ENCODE measurements at regions not wholly inside any gene's neighbourhood (a gene's known extent, or its start where the extent isn't known, plus 50 kb on each side); places are given as distances from the start of the nearest gene placed in this dataset.
"Not testable (repeated sequence)": the region's sequence is repeated elsewhere in the genome, so short reads cannot be mapped to it uniquely, and the experiment has no call there.

DNA sequence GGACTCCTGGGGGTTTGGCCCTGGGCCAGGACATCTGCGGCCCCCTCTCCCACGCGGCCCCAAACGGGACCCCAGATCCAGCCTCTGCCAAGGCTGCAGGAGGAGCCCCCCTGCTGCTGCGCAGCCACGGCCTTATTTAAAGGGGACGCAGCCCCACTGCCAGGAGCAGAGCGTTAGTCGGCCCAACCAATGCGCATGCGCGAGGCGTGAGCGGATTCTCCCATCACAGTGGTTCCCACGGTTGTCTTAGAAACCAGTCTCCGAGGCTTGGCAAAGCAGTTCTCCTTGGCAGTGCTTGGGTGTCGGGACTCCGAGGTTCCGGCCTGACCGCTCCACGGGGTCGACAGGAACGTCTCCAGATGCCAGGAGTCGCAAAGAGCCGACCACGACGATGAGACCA is 288.3 kb upstream of the ZNF337 start (continued):
- TF ChIP-seq, protein P1, sequence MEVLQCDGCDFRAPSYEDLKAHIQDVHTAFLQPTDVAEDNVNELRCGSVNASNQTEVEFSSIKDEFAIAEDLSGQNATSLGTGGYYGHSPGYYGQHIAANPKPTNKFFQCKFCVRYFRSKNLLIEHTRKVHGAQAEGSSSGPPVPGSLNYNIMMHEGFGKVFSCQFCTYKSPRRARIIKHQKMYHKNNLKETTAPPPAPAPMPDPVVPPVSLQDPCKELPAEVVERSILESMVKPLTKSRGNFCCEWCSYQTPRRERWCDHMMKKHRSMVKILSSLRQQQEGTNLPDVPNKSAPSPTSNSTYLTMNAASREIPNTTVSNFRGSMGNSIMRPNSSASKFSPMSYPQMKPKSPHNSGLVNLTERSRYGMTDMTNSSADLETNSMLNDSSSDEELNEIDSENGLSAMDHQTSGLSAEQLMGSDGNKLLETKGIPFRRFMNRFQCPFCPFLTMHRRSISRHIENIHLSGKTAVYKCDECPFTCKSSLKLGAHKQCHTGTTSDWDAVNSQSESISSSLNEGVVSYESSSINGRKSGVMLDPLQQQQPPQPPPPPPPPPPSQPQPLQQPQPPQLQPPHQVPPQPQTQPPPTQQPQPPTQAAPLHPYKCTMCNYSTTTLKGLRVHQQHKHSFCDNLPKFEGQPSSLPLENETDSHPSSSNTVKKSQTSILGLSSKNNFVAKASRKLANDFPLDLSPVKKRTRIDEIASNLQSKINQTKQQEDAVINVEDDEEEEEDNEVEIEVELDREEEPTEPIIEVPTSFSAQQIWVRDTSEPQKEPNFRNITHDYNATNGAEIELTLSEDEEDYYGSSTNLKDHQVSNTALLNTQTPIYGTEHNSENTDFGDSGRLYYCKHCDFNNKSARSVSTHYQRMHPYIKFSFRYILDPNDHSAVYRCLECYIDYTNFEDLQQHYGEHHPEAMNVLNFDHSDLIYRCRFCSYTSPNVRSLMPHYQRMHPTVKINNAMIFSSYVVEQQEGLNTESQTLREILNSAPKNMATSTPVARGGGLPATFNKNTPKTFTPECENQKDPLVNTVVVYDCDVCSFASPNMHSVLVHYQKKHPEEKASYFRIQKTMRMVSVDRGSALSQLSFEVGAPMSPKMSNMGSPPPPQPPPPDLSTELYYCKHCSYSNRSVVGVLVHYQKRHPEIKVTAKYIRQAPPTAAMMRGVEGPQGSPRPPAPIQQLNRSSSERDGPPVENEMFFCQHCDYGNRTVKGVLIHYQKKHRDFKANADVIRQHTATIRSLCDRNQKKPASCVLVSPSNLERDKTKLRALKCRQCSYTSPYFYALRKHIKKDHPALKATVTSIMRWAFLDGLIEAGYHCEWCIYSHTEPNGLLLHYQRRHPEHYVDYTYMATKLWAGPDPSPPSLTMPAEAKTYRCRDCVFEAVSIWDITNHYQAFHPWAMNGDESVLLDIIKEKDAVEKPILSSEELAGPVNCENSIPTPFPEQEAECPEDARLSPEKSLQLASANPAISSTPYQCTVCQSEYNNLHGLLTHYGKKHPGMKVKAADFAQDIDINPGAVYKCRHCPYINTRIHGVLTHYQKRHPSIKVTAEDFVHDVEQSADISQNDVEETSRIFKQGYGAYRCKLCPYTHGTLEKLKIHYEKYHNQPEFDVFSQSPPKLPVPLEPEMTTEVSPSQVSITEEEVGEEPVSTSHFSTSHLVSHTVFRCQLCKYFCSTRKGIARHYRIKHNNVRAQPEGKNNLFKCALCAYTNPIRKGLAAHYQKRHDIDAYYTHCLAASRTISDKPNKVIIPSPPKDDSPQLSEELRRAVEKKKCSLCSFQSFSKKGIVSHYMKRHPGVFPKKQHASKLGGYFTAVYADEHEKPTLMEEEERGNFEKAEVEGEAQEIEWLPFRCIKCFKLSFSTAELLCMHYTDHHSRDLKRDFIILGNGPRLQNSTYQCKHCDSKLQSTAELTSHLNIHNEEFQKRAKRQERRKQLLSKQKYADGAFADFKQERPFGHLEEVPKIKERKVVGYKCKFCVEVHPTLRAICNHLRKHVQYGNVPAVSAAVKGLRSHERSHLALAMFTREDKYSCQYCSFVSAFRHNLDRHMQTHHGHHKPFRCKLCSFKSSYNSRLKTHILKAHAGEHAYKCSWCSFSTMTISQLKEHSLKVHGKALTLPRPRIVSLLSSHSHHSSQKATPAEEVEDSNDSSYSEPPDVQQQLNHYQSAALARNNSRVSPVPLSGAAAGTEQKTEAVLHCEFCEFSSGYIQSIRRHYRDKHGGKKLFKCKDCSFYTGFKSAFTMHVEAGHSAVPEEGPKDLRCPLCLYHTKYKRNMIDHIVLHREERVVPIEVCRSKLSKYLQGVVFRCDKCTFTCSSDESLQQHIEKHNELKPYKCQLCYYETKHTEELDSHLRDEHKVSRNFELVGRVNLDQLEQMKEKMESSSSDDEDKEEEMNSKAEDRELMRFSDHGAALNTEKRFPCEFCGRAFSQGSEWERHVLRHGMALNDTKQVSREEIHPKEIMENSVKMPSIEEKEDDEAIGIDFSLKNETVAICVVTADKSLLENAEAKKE (CRISPR knock-in tag; IDR thresholded peaks at IDR 0.05), result no peak

DNA sequence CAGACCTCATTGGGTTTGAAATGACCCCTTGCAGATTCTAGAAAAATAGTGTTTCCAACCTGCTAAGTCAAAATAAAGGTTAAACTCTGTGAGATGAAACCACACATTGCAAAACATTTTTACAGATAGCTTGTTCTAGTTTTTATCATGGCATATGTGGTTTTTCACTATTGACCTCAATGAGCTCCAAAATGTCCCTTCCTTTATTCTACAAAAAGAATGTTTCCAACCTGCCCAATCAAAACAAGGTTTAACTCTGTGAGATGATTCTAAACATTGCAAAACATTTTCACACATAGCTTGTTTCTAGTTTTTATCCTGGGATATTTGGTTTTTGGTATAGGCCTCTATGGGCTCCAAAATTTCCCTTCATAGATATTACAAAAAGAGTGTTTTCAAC is 286.0 kb upstream of the ZNF337 start:
- H3K9me3 Mint-ChIP-seq, result peaks cover 12% of the 10 kb centered on the region; the same call in 1 of the 3 replicates
- not testable (repeated sequence) for H4K20me1 ChIP-seq (replicated peaks; ENCODE audit: insufficient read depth); H3K4me1 Mint-ChIP-seq; H3K36me3 Mint-ChIP-seq (ENCODE audit: low read depth); ATAC-seq; H3K27ac ChIP-seq (ENCODE audit: low read depth); H3K27me3 Mint-ChIP-seq (ENCODE audit: insufficient read depth, low read depth, poor library complexity); H3K4me3 Mint-ChIP-seq; H3K9me2 ChIP-seq (ENCODE audit: insufficient read depth); DNase-seq (ENCODE audit: low spot score); H3K4me1 ChIP-seq (ENCODE audit: insufficient read depth); H2AFZ ChIP-seq; H3K36me3 ChIP-seq (ENCODE audit: insufficient read depth); H3F3A ChIP-seq (replicated peaks; ENCODE audit: low read depth); H3K27me3 ChIP-seq (ENCODE audit: insufficient read depth); H3K4me3 ChIP-seq; H3K79me2 ChIP-seq (replicated peaks; ENCODE audit: insufficient read depth); H3K27ac Mint-ChIP-seq; H3K4me2 ChIP-seq

DNA sequence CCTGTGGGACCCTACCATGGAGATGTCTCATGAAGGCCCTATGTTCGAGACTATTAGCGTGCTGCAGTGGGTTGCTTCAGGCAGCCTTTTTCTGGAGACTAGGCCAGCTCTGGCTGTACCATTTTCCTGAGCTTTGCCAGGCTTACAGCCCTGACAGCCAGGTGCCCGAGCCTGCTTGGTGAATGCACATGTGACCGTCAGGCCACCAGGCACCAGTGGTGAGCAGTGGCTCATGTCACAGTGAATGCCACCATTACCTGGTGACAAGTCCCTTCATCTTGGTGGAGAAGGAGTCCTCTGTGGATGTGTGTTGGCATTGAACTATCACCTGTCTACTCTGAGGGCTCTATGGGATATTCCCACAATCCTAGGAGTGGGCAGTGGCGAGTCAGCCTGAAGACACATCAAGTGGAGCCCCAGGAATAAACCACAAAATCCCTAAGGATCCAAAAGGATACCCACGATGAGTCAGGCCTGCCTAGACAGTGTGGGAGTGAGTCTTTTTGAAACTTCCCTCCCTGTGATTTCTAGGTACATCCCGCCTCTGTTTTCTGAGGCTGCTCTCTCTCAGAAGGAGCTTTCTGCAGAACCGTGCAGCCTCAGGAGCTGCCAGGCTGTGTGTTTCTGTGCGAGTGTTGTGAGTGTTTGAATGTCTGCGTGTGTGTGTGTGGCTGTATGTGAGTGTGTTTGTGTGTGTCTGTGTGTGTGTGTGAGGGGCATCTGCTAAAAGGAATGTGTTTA is 282.0 kb upstream of the ZNF337 start:
- not testable (repeated sequence) for H3K36me3 Mint-ChIP-seq (ENCODE audit: low read depth); H3K27me3 Mint-ChIP-seq (ENCODE audit: insufficient read depth, low read depth, poor library complexity); DNase-seq (ENCODE audit: low spot score)

DNA sequence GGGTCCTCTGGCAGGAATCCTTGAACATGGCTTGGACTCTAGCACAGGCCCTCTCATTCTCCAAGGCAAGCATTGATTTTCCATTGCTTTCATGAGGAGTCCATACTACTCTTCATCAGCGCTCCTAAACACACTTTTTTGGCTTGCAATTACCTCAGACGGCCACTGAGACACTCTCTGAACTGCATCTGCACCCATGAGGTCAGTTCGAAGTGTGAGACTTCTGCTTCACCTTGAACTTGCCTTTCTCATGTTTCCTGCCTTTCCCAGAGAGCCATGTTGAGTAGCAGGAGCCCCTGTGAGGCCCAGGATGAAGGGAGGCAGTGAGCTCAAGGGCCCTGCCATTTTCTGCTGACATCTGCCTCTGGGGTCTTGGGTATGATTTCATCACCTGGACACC is 279.2 kb upstream of the ZNF337 start:
- DNase-seq (ENCODE audit: low spot score), result peak; percentile 24

More for the DNA sequence above, 282.0 kb upstream of the ZNF337 start:
- not testable (repeated sequence) for H2AFZ ChIP-seq; H3K9me3 Mint-ChIP-seq; H4K20me1 ChIP-seq (replicated peaks; ENCODE audit: insufficient read depth); H3K4me1 ChIP-seq (ENCODE audit: insufficient read depth); H3K27ac ChIP-seq (ENCODE audit: low read depth); H3K79me2 ChIP-seq (replicated peaks; ENCODE audit: insufficient read depth); H3K4me1 Mint-ChIP-seq; H3F3A ChIP-seq (replicated peaks; ENCODE audit: low read depth); H3K27me3 ChIP-seq (ENCODE audit: insufficient read depth); H3K36me3 ChIP-seq (ENCODE audit: insufficient read depth); H3K4me2 ChIP-seq; H3K4me3 Mint-ChIP-seq; H3K27ac Mint-ChIP-seq; H3K4me3 ChIP-seq; ATAC-seq; H3K9me2 ChIP-seq (ENCODE audit: insufficient read depth)

DNA sequence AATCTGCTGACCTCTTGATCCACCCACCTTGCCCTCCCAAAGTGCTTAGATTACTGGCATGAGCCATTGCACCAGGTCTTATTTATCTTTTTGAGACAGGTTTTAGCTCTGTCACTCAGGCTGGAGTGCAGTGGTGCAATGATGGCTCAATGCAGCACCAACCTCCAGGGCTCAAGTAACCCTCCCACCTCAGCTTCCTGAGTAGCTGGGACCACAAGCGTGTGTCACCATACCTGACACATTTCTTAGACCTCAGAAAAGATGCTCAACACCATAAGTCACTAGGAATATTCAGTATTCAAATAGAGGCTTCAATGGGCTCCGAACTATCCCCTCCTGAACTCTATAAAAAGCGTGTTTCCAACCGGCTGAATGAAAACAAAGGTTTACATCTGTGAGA is 268.6 kb upstream of the ZNF337 start:
- ATAC-seq, result not testable (repeated sequence)

More for the DNA sequence above, 279.2 kb upstream of the ZNF337 start:
- H3K4me3 Mint-ChIP-seq; H3K27ac Mint-ChIP-seq; H3K27me3 ChIP-seq (ENCODE audit: insufficient read depth); H3F3A ChIP-seq (replicated peaks; ENCODE audit: low read depth); H3K27me3 Mint-ChIP-seq (ENCODE audit: insufficient read depth, low read depth, poor library complexity); H3K9me2 ChIP-seq (ENCODE audit: insufficient read depth); H3K36me3 ChIP-seq (ENCODE audit: insufficient read depth); H3K27ac ChIP-seq (ENCODE audit: low read depth); H3K9me3 Mint-ChIP-seq; H3K4me1 ChIP-seq (ENCODE audit: insufficient read depth); ATAC-seq; H3K79me2 ChIP-seq (replicated peaks; ENCODE audit: insufficient read depth); H2AFZ ChIP-seq; H3K4me1 Mint-ChIP-seq; H3K36me3 Mint-ChIP-seq (ENCODE audit: low read depth); H3K4me3 ChIP-seq; H3K4me2 ChIP-seq; H4K20me1 ChIP-seq (replicated peaks; ENCODE audit: insufficient read depth): not testable (repeated sequence)

More for the DNA sequence above, 268.6 kb upstream of the ZNF337 start:
- not testable (repeated sequence) for H3K79me2 ChIP-seq (replicated peaks; ENCODE audit: insufficient read depth); H3K36me3 ChIP-seq (ENCODE audit: insufficient read depth); H3K27me3 Mint-ChIP-seq (ENCODE audit: insufficient read depth, low read depth, poor library complexity); H3K27ac ChIP-seq (ENCODE audit: low read depth); H3K4me1 Mint-ChIP-seq; H3K4me3 Mint-ChIP-seq; H3K9me3 Mint-ChIP-seq; DNase-seq (ENCODE audit: low spot score); H3K36me3 Mint-ChIP-seq (ENCODE audit: low read depth); H3K4me2 ChIP-seq; H4K20me1 ChIP-seq (replicated peaks; ENCODE audit: insufficient read depth); H3K27me3 ChIP-seq (ENCODE audit: insufficient read depth); H3K4me1 ChIP-seq (ENCODE audit: insufficient read depth); H3F3A ChIP-seq (replicated peaks; ENCODE audit: low read depth); H3K27ac Mint-ChIP-seq; H3K4me3 ChIP-seq; H3K9me2 ChIP-seq (ENCODE audit: insufficient read depth); H2AFZ ChIP-seq

Measured in GM23338 (cell line).